ENCODE measurements at regions not wholly inside any gene's neighbourhood (a gene's known extent, or its start where the extent isn't known, plus 50 kb on each side); places are given as distances from the start of the nearest gene placed in this dataset.

GRCh38 chr4:83890816-83891215 lies 354.9 kb downstream of the GPAT3 start:
- H3K9me3 ChIP-seq (ENCODE audit: control insufficient read depth in 2 of 3, insufficient read depth in 1 of 3, low read length in 3 of 3) = peaks cover 0 to 5% (median 0%) of the 10 kb centered on the region in 3 donors
- intact Hi-C loops (cut with DNase I) = no loop called here
- no peak for FAIRE-seq

GRCh38 chr4:83890231-83890630 lies 354.3 kb downstream of the GPAT3 start:
- Histone ChIP-seq H3K9ac (ENCODE audit: low read length in 3 of 3) (no peak overlapping the region), H3K4me1 (ENCODE audit: control insufficient read depth in 2 of 3, insufficient read depth in 2 of 3, low read depth in 1 of 3, low read length in 3 of 3) (no peaks in the 10 kb centered on the region), H3K9me3 (ENCODE audit: control insufficient read depth in 2 of 3, insufficient read depth in 1 of 3, low read length in 3 of 3) (peaks cover 0 to 5% (median 0%) of the 10 kb centered on the region in 3 donors), H3K4me3 (ENCODE audit: low read length in 3 of 3) (no peak overlapping the region), H3K27me3 (ENCODE audit: control insufficient read depth, insufficient read depth, low read length) (no peaks in the 10 kb centered on the region), H3K27ac (ENCODE audit: low read depth in 2 of 2, low read length in 2 of 2) (no peak overlapping the region), H3K36me3 (ENCODE audit: control insufficient read depth in 2 of 3, insufficient read depth in 3 of 3, low read length in 3 of 3) (no peaks in the 10 kb centered on the region)
- FAIRE-seq (no peak), DNase-seq (no peak)
- TF ChIP-seq CTCF (IDR thresholded peaks at IDR 0.05; ENCODE audit: borderline replicate concordance, extremely low read depth, insufficient read depth) = no peak
- intact Hi-C loops (cut with DNase I) = no loop called here

More at GRCh38 chr4:83890816-83891215, 354.9 kb downstream of the GPAT3 start:
- DNase-seq = no peak
- no peaks in the 10 kb centered on the region for H3K27me3 ChIP-seq (ENCODE audit: control insufficient read depth, insufficient read depth, low read length)
- no peak overlapping the region for H3K4me3 ChIP-seq (ENCODE audit: low read length in 3 of 3)
- TF ChIP-seq CTCF (IDR thresholded peaks at IDR 0.05; ENCODE audit: borderline replicate concordance, extremely low read depth, insufficient read depth) = no peak
- no peaks in the 10 kb centered on the region for H3K36me3 ChIP-seq (ENCODE audit: control insufficient read depth in 2 of 3, insufficient read depth in 3 of 3, low read length in 3 of 3)
- no peaks in the 10 kb centered on the region for H3K4me1 ChIP-seq (ENCODE audit: control insufficient read depth in 2 of 3, insufficient read depth in 2 of 3, low read depth in 1 of 3, low read length in 3 of 3)
- no peak overlapping the region for H3K27ac ChIP-seq (ENCODE audit: low read depth in 2 of 2, low read length in 2 of 2)
- no peak overlapping the region for H3K9ac ChIP-seq (ENCODE audit: low read length in 3 of 3)

- Histone ChIP-seq H3K27me3 (ENCODE audit: control insufficient read depth, insufficient read depth, low read length) (no peaks in the 10 kb centered on the region), H3K27ac (ENCODE audit: low read depth in 2 of 2, low read length in 2 of 2) (no peak overlapping the region), H3K36me3 (ENCODE audit: control insufficient read depth in 2 of 3, insufficient read depth in 3 of 3, low read length in 3 of 3) (no peaks in the 10 kb centered on the region), H3K9ac (ENCODE audit: low read length in 3 of 3) (no peak overlapping the region), H3K4me1 (ENCODE audit: control insufficient read depth in 2 of 3, insufficient read depth in 2 of 3, low read depth in 1 of 3, low read length in 3 of 3) (no peaks in the 10 kb centered on the region), H3K9me3 (ENCODE audit: control insufficient read depth in 2 of 3, insufficient read depth in 1 of 3, low read length in 3 of 3) (peaks cover 0 to 5% (median 0%) of the 10 kb centered on the region in 3 donors), H3K4me3 (ENCODE audit: low read length in 3 of 3) (no peak overlapping the region)
- TF ChIP-seq CTCF (IDR thresholded peaks at IDR 0.05; ENCODE audit: borderline replicate concordance, extremely low read depth, insufficient read depth) = no peak
- no peak for FAIRE-seq
- DNase-seq = no peak
- intact Hi-C loops (cut with DNase I) = no loop called here
Observed at GRCh38 chr4:83889802-83890201, 353.9 kb downstream of the GPAT3 start.
